ENCODE measurements at regions not wholly inside any gene's neighbourhood (a gene's known extent, or its start where the extent isn't known, plus 50 kb on each side); places are given as distances from the start of the nearest gene placed in this dataset.

DNA sequence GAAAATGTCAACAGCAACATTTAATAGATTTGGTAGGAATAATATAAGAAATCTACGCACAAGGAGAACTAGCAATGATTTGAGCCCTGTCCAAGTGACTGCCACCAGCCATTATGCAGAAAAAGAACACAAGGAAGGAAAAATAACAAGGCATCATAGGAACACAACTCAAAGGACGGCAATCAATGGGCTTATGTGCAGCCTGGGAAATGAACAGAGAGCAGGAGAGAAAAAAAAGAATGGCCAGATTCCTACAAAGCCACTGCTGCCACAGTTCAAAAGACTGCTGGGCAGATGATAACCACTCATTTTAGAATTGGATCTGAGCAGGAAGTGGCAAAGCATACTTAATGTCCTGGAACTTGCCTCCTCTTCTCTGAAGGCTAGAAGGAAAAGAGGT is 274.3 kb upstream of the CAMK1G start:
- Histone ChIP-seq H3K4me1 (no peaks in the 10 kb centered on the region), H3K27me3 (ENCODE audit: low read depth) (no peaks in the 10 kb centered on the region), H3K4me3 (no peak overlapping the region), H3K36me3 (replicated peaks) (no peaks in the 10 kb centered on the region), H3K9me3 (no peaks in the 10 kb centered on the region)
- in situ Hi-C loops (cut with MboI; ENCODE audit: low sequenced_read_pairs) = no loop called here
- DNase-seq (ENCODE audit: low spot score in 2 of 2) = no peak

- H3K4me3 ChIP-seq = no peak overlapping the region
- H3K4me1 ChIP-seq = no peaks in the 10 kb centered on the region
- 0 out of 2 replicates have a peak, but pooled peaks cover 4% of the 10 kb centered on the region for H3K27me3 ChIP-seq (ENCODE audit: low read depth)
- in situ Hi-C loops (cut with MboI; ENCODE audit: low sequenced_read_pairs) = no loop called here
- no peaks in the 10 kb centered on the region for H3K36me3 ChIP-seq (replicated peaks)
- no peak for DNase-seq (ENCODE audit: low spot score in 2 of 2)
- H3K9me3 ChIP-seq = no peaks in the 10 kb centered on the region
Observed at GRCh38 chr1:209311770-209312169, 271.7 kb upstream of the CAMK1G start.

GRCh38 chr1:209316929-209317328 is 266.6 kb upstream of the CAMK1G start:
- Histone ChIP-seq H3K4me1 (no peaks in the 10 kb centered on the region), H3K27me3 (ENCODE audit: low read depth) (0 out of 2 replicates have a peak, but pooled peaks cover 4% of the 10 kb centered on the region), H3K4me3 (no peak overlapping the region), H3K36me3 (replicated peaks) (no peaks in the 10 kb centered on the region), H3K9me3 (no peaks in the 10 kb centered on the region)
- DNase-seq (ENCODE audit: low spot score in 2 of 2) = no peak
- in situ Hi-C loops (cut with MboI; ENCODE audit: low sequenced_read_pairs) = no loop called here

DNA sequence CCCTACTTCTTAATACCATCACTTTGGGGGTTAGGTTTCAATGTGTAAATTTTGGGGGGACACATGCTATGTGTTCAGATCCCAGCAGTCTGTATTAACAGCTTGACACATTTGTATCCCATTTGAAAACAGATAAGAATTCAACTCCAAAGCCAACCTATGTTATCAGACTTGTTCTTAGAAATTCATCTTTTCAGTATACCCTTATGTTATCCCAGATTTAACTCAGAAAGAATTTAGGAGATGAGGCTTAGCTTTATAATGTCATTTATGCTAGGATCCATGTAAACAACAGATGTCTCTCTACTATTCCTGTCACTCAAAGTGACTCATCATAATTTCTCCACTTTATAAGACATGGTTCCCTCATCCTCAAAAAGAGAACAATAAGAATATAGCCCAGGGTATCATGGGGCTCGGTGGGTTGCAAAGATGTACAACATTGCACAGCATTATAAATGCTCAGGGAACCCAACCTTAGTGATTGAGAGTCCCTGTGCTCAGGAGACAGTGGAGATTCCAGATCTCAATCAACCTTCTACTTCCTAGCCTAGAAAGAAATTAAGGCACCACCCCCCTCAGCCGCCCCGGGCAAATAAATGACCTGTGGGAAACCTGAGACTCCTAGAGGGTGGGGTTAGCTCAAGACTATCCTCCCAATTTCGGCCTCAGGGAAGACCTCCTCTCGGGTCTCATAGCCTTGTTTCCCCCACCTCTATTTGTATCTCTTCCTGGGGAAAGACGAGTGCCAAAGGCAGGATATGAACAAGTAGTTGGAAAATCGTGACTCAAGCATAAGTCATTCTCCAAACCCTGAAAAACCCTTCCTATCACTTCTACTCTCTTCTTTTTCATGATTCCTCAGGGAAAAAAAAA is 265.1 kb upstream of the CAMK1G start:
- Histone ChIP-seq H3K36me3 (replicated peaks) (no peaks in the 10 kb centered on the region), H3K4me3 (no peak overlapping the region), H3K4me1 (no peaks in the 10 kb centered on the region), H3K9me3 (no peaks in the 10 kb centered on the region), H3K27me3 (ENCODE audit: low read depth) (0 out of 2 replicates have a peak, but pooled peaks cover 4% of the 10 kb centered on the region)
- no peak for DNase-seq (ENCODE audit: low spot score in 2 of 2)
- in situ Hi-C loops (cut with MboI; ENCODE audit: low sequenced_read_pairs) = no loop called here

GRCh38 chr1:209319057-209319432 is 264.5 kb upstream of the CAMK1G start:
- no peaks in the 10 kb centered on the region for H3K36me3 ChIP-seq (replicated peaks)
- in situ Hi-C loops (cut with MboI; ENCODE audit: low sequenced_read_pairs) = no loop called here
- H3K27me3 ChIP-seq (ENCODE audit: low read depth) = 0 out of 2 replicates have a peak, but pooled peaks cover 4% of the 10 kb centered on the region
- H3K9me3 ChIP-seq = no peaks in the 10 kb centered on the region
- no peaks in the 10 kb centered on the region for H3K4me1 ChIP-seq
- H3K4me3 ChIP-seq = no peak overlapping the region
- DNase-seq (ENCODE audit: low spot score in 2 of 2) = no peak

- no peaks in the 10 kb centered on the region for H3K36me3 ChIP-seq (replicated peaks)
- no peaks in the 10 kb centered on the region for H3K4me1 ChIP-seq
- no peak overlapping the region for H3K4me3 ChIP-seq
- DNase-seq (ENCODE audit: low spot score in 2 of 2) = no peak
- H3K9me3 ChIP-seq = no peaks in the 10 kb centered on the region
- in situ Hi-C loops (cut with MboI; ENCODE audit: low sequenced_read_pairs) = no loop called here
- 0 out of 2 replicates have a peak, but pooled peaks cover 4% of the 10 kb centered on the region for H3K27me3 ChIP-seq (ENCODE audit: low read depth)
Observed at GRCh38 chr1:209319549-209319948, 264.0 kb upstream of the CAMK1G start.

DNA sequence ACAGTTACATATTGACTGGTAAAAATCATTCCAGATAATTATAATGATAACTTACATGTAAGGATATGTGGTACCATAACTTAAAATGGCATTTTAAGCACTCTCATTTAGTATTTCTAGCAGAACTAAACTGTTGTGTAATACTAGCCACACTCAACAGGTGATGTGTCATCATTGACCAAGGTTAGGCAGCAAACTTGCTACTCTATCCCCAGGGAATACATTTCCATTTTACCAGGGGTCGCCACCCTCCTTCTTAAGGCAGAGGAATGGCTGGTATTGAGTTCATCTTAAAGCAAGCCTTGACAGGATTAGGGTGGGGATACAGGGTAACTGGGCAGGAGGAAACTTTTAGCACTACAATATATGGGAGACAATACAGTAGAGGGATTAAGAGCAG is 259.8 kb upstream of the CAMK1G start:
- H3K4me1 ChIP-seq = no peaks in the 10 kb centered on the region
- no peaks in the 10 kb centered on the region for H3K27me3 ChIP-seq (ENCODE audit: low read depth)
- in situ Hi-C loops (cut with MboI; ENCODE audit: low sequenced_read_pairs) = no loop called here
- no peak for DNase-seq (ENCODE audit: low spot score in 2 of 2)
- H3K4me3 ChIP-seq = no peak overlapping the region
- H3K36me3 ChIP-seq (replicated peaks) = no peaks in the 10 kb centered on the region
- H3K9me3 ChIP-seq = no peaks in the 10 kb centered on the region

GRCh38 chr1:209324901-209325871 is 258.3 kb upstream of the CAMK1G start:
- Histone ChIP-seq H3K4me3 (no peak overlapping the region), H3K27me3 (ENCODE audit: low read depth) (no peaks in the 10 kb centered on the region), H3K9me3 (no peaks in the 10 kb centered on the region), H3K36me3 (replicated peaks) (no peaks in the 10 kb centered on the region), H3K4me1 (no peaks in the 10 kb centered on the region)
- in situ Hi-C loops (cut with MboI; ENCODE audit: low sequenced_read_pairs) = no loop called here
- DNase-seq (ENCODE audit: low spot score in 2 of 2) = no peak

DNA sequence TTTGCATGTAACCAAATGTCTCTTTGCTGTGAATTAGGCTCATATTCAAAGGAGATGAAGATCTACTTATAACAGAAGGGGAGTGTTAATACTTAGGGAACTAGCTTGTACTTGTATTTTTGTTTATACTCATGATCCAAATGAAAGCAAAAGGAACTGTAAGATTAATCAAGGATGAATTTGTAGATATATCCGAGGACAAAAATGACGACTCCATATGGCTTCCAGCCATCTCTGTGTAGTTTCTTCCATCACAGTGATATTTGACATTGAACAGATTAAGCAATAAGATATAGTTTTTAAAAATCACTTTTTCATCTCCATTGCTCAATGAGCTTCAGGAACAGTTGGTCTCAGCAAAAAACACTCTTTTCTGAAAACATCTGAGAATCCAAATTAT is 257.4 kb upstream of the CAMK1G start:
- in situ Hi-C loops (cut with MboI; ENCODE audit: low sequenced_read_pairs) = no loop called here
- DNase-seq (ENCODE audit: low spot score in 2 of 2) = no peak
- H3K4me3 ChIP-seq = no peak overlapping the region
- no peaks in the 10 kb centered on the region for H3K27me3 ChIP-seq (ENCODE audit: low read depth)
- no peaks in the 10 kb centered on the region for H3K4me1 ChIP-seq
- no peaks in the 10 kb centered on the region for H3K9me3 ChIP-seq
- no peaks in the 10 kb centered on the region for H3K36me3 ChIP-seq (replicated peaks)

DNA sequence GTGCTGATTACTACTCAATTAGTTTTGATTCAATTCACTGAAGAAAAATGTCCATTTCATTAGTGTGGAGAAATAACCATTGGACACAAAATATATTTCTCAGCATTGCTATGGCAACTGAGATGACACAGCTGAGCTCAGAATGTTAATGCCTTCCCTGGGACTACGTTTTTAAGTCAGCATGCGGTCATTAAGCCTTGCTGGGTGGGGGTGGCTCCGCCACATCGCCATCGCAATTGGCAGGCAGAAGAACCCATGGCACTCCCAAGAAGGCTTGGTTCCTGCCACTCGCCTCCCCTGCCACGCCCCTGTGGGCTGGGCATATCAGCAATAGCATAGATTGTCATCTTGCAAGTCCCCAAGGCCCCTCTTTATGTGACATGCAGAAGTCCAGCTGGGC is 256.7 kb upstream of the CAMK1G start:
- no peak for DNase-seq (ENCODE audit: low spot score in 2 of 2)
- H3K27me3 ChIP-seq (ENCODE audit: low read depth) = no peaks in the 10 kb centered on the region
- H3K36me3 ChIP-seq (replicated peaks) = no peaks in the 10 kb centered on the region
- H3K9me3 ChIP-seq = no peaks in the 10 kb centered on the region
- no peaks in the 10 kb centered on the region for H3K4me1 ChIP-seq
- no peak overlapping the region for H3K4me3 ChIP-seq
- in situ Hi-C loops (cut with MboI; ENCODE audit: low sequenced_read_pairs) = no loop called here

DNA sequence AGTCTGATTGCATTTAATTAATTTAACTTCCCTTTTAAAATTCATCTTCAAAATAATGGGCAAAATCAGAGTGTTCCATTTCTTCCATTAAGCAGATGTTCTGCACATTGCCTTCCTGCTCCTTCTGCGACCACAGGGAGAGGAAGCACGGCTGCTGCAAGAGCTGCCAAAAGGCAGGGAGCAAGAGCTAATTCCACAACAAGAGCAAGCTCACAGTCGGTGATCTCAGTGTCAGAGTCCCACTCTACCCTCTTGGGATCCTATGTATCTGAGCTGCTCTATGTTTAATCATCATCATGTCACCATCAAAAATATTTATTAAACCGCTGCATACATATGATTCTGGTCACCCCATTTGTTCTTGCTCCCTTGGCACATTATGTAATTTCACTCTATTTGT is 255.3 kb upstream of the CAMK1G start:
- Histone ChIP-seq H3K4me1 (no peaks in the 10 kb centered on the region), H3K36me3 (replicated peaks) (no peaks in the 10 kb centered on the region), H3K27me3 (ENCODE audit: low read depth) (no peaks in the 10 kb centered on the region; the same call in 1 of the 2 replicates), H3K9me3 (no peaks in the 10 kb centered on the region), H3K4me3 (no peak overlapping the region)
- in situ Hi-C loops (cut with MboI; ENCODE audit: low sequenced_read_pairs) = no loop called here
- no peak for DNase-seq (ENCODE audit: low spot score in 2 of 2)

DNA sequence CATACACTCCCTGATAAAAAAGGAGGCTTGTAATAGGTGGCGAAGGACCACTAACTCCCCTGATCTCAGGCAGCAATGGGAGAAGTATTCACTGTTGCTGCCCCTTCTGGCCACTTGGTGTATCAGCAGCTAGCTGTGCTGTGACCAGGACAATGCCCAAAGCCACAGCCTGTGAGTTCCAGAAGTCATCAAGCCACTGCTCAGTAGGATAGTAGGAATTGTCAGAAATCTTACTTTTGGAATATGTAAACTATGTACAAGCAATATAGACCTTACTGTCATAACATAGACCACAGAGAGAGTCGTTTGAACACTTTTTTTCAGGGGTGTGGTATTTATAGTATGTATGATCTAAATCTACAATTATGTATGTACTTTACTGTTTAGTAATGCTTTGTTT is 248.3 kb upstream of the CAMK1G start:
- Histone ChIP-seq H3K36me3 (replicated peaks) (no peaks in the 10 kb centered on the region), H3K4me3 (no peak overlapping the region), H3K9me3 (no peaks in the 10 kb centered on the region), H3K27me3 (ENCODE audit: low read depth) (peaks cover 4% of the 10 kb centered on the region), H3K4me1 (no peaks in the 10 kb centered on the region)
- peak; percentile 42 to 68 for DNase-seq (ENCODE audit: low spot score in 2 of 2)
- in situ Hi-C loops (cut with MboI; ENCODE audit: low sequenced_read_pairs) = no loop called here

DNA sequence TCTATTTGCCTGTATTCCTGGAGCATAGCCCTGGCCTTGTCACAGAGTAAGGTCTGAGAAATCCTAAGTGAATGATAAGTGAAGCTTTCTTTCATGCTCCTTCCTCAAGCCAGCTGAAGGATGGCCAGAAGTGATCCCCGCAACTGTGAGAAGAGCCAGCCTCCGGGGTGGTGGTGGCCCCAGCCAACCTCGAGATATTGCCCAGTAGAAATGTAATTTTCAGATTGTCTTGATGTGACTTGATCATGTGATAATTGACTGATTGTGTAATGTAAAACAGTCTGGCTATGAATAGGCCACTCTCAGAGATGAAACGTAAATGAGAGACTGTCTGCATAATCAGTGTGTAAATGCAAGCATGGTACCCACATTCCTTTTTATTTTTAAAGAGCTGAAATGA is 242.4 kb upstream of the CAMK1G start:
- Histone ChIP-seq H3K4me1 (no peaks in the 10 kb centered on the region), H3K36me3 (replicated peaks) (no peaks in the 10 kb centered on the region), H3K9me3 (peaks cover 1% of the 10 kb centered on the region; the same call in 1 of the 2 replicates), H3K27me3 (ENCODE audit: low read depth) (peaks cover 8% of the 10 kb centered on the region), H3K4me3 (no peak overlapping the region)
- DNase-seq (ENCODE audit: low spot score in 2 of 2) = no peak
- in situ Hi-C loops (cut with MboI; ENCODE audit: low sequenced_read_pairs) = no loop called here
